Calu3 (cell line): ENCODE measurements at regions not wholly inside any gene's neighbourhood (a gene's known extent, or its start where the extent isn't known, plus 50 kb on each side); places are given as distances from the start of the nearest gene placed in this dataset.

ENCODE experiments used
- BruUV-seq: library from RNA; stranded (reverse); fragments of 400-500 nt; replicated peaks from 2 replicates; lab custom pipeline; 2021; lab: Mats Ljungman, UMichigan
- CTCF ChIA-PET: fragments of 300-600 bp; sonication (Branson Sonifier 250); formaldehyde crosslinking; loops from one replicate; lab custom pipeline; 2022; ENCODE audit warnings: antibody characterized with exemption; lab: Charles Lee
- DNase-seq: peaks from one replicate; pipeline ENCODE4 v3.0.0; 2022
- H3K27ac Mint-ChIP-seq: one replicate; pipeline ENCODE4 v1.8.0; 2022; ENCODE audit warnings: mixed read lengths; ENCODE audit not compliant: unreplicated experiment
- H3K27me3 Mint-ChIP-seq: one replicate; pipeline ENCODE4 v1.8.0; 2022; ENCODE audit warnings: mixed read lengths; ENCODE audit not compliant: unreplicated experiment
- H3K36me3 Mint-ChIP-seq: one replicate; pipeline ENCODE4 v1.8.0; 2022; ENCODE audit warnings: mild to moderate bottlenecking, moderate library complexity, mixed read lengths; ENCODE audit not compliant: insufficient read depth, unreplicated experiment
- H3K4me1 Mint-ChIP-seq: one replicate; pipeline ENCODE4 v1.8.0; 2022; ENCODE audit warnings: mild to moderate bottlenecking, low read depth, mixed read lengths; ENCODE audit not compliant: unreplicated experiment
- H3K4me3 Mint-ChIP-seq: one replicate; pipeline ENCODE4 v1.8.0; 2022; ENCODE audit warnings: mild to moderate bottlenecking, low read depth, moderate library complexity, mixed read lengths; ENCODE audit not compliant: unreplicated experiment
- H3K9me3 Mint-ChIP-seq: one replicate; pipeline ENCODE4 v1.8.0; 2022; ENCODE audit warnings: low read depth, mixed read lengths; ENCODE audit not compliant: unreplicated experiment
- intact Hi-C: fragments of 100-400 bp; cut with micrococcal nuclease; formaldehyde crosslinking; loops from one replicate; pipeline ENCODE4 v1.10.0; 2022; ENCODE audit not compliant: unreplicated experiment
- TF ChIP-seq, protein P1 (sequence below): fragments of 200-600 bp; IDR thresholded peaks from one replicate; pipeline ENCODE4 v1.8.0; 2022; ENCODE audit warnings: antibody characterized with exemption; ENCODE audit not compliant: unreplicated experiment

DNA sequence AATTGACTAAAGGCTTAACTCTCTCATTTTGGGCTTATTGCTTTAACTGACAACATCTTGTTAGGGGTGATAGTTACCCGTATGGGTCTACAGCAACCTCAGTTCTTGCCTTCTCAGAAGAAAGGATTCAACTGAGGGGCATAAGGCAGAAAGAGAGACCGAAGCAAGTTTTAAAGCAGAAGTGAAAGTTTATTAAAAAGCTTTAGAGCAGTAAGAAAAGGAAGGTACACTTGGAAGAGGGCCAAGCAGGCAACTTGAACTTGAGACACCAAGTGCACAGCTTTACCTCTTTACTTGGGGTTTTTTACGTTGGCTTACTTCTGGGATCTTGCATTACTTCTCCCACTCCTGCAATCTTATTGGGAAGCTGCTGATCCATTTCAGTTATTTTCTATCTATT is 246.9 kb upstream of the PRR20A start:
- TF ChIP-seq, protein P1, sequence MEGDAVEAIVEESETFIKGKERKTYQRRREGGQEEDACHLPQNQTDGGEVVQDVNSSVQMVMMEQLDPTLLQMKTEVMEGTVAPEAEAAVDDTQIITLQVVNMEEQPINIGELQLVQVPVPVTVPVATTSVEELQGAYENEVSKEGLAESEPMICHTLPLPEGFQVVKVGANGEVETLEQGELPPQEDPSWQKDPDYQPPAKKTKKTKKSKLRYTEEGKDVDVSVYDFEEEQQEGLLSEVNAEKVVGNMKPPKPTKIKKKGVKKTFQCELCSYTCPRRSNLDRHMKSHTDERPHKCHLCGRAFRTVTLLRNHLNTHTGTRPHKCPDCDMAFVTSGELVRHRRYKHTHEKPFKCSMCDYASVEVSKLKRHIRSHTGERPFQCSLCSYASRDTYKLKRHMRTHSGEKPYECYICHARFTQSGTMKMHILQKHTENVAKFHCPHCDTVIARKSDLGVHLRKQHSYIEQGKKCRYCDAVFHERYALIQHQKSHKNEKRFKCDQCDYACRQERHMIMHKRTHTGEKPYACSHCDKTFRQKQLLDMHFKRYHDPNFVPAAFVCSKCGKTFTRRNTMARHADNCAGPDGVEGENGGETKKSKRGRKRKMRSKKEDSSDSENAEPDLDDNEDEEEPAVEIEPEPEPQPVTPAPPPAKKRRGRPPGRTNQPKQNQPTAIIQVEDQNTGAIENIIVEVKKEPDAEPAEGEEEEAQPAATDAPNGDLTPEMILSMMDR = no peak
- Mint-ChIP-seq H3K4me1 (no peaks in the 10 kb centered on the region), H3K27me3 (no peaks in the 10 kb centered on the region), H3K4me3 (no peak overlapping the region), H3K27ac (no peak overlapping the region), H3K9me3 (no peaks in the 10 kb centered on the region), H3K36me3 (no peaks in the 10 kb centered on the region)
- intact Hi-C loops = no loop called here
- DNase-seq = no peak
- BruUV-seq = no TSS peak
- CTCF ChIA-PET = no interaction called here

DNA sequence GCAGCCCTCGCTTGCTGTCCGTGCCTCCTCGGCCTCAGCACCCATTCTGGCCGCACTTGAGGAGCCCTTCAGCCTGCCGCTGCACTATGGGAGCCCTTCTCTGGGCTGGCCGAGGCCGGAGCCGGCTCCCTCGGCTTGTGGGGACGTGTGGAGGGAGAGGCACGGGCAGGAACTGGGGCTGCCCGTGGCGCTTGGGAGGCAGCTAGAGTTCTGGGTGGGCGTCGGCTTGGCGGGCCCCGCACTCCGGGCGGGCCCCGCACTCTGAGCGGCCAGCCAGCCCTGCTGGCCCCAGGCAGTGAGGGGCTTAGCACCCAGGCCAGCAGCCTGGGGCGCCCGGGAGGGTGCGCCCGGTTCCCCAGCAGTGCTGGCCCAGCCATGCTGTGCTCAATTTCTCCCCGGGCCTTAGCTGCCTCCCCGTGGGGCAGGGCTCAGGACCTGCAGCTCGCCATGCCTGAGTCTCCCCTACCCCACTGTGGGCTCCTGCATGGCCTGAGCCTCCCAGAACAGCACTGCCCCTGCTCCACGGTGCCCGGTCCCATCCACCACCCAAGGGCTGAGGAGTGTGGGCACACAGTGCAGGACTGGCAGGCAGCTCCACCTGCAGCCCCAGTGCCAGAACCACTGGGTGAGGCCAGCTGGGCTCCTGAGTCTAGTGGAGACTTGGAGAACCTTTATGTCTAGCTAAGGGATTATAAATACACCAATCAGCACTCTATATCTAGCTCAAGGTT is 240.0 kb upstream of the PRR20A start:
- no peaks in the 10 kb centered on the region for H3K27me3 Mint-ChIP-seq
- intact Hi-C loops = no loop called here
- CTCF ChIA-PET = no interaction called here
- no peak overlapping the region for H3K4me3 Mint-ChIP-seq
- H3K4me1 Mint-ChIP-seq = no peaks in the 10 kb centered on the region
- H3K27ac Mint-ChIP-seq = no peak overlapping the region
- no TSS peak for BruUV-seq
- no peaks in the 10 kb centered on the region for H3K36me3 Mint-ChIP-seq
- H3K9me3 Mint-ChIP-seq = no peaks in the 10 kb centered on the region
- TF ChIP-seq, protein P1 = no peak
- DNase-seq = no peak

DNA sequence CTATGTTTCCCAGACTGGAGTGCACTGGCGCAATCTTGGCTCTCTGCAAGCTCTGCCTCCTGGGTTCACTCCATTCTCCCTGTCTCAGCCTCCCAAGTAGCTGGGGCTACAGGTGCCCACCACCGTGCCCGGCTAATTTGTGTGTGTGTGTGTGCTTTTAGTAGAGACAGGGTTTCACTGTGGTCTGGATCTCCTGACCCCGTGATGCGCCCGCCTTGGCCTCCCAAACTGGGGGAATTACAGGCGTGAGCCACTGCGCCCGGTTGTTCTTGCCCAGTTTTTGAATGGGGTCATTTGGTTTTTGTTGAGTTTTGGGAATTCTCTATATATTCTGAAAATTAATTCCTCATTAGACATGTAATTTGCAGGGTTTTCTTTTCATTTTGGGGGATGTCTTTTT is 238.4 kb upstream of the PRR20A start:
- TF ChIP-seq, protein P1 = no peak
- intact Hi-C loops = no loop called here
- Mint-ChIP-seq H3K4me3 (no peak overlapping the region), H3K36me3 (no peaks in the 10 kb centered on the region), H3K27me3 (no peaks in the 10 kb centered on the region), H3K9me3 (no peaks in the 10 kb centered on the region), H3K27ac (no peak overlapping the region), H3K4me1 (no peaks in the 10 kb centered on the region)
- CTCF ChIA-PET = no interaction called here
- no TSS peak for BruUV-seq
- no peak for DNase-seq

DNA sequence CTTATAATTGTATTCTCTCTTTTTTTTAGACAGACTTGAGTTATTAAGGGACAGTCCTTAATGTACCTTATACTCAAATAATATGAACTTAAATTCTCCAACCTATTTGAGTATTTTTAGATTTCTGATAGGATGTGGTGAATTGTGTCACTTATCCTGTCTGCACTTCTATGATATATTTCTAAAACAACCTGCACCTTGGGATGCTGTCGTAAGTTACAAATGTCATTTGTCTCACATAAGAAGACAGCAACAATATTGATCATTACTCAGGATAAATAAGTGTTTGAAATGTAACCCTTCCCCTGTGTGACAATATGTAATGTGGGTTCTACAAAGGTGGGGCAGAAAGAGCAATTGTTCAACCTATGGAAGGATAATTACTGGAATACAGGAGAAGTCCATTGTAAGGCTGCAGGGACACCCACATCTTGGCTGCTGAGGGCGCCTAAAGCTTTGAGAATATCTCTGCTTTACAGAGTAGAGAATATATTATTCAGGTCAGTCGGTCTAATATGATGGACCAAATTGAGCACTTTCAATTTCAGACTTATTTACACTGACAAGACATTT is 236.9 kb upstream of the PRR20A start:
- Mint-ChIP-seq H3K36me3 (no peaks in the 10 kb centered on the region), H3K4me1 (no peaks in the 10 kb centered on the region), H3K9me3 (no peaks in the 10 kb centered on the region), H3K27me3 (no peaks in the 10 kb centered on the region), H3K27ac (no peak overlapping the region), H3K4me3 (no peak overlapping the region)
- TF ChIP-seq, protein P1 = no peak
- no peak for DNase-seq
- intact Hi-C loops = no loop called here
- BruUV-seq = no TSS peak
- CTCF ChIA-PET = no interaction called here
